HEK293T (cell line): ENCODE measurements at regions not wholly inside any gene's neighbourhood (a gene's known extent, or its start where the extent isn't known, plus 50 kb on each side); places are given as distances from the start of the nearest gene placed in this dataset.

Experiments used
- BHLHE40 ChIP-seq: fragments of 450-650 bp; IDR thresholded peaks from 2 replicates; pipeline ENCODE4 v1.6.1; 2016; ENCODE audit warnings: mild to moderate bottlenecking, moderate library complexity, borderline replicate concordance
- CTBP1 ChIP-seq: fragments of 450-650 bp; IDR thresholded peaks from 2 replicates; pipeline ENCODE4 v1.6.1; 2016; ENCODE audit warnings: borderline replicate concordance
- ELF4 ChIP-seq: fragments of 450-650 bp; IDR thresholded peaks from 2 replicates; pipeline ENCODE4 v1.6.1; 2017; ENCODE audit warnings: antibody characterized with exemption
- FOXM1 ChIP-seq: fragments of 450-650 bp; IDR thresholded peaks from 2 replicates; pipeline ENCODE4 v1.6.1; 2017; ENCODE audit warnings: mild to moderate bottlenecking, borderline replicate concordance
- LEF1 ChIP-seq: fragments of 450-650 bp; IDR thresholded peaks from 2 replicates; pipeline ENCODE4 v1.6.1; 2017; ENCODE audit warnings: mild to moderate bottlenecking, borderline replicate concordance
- SP1 ChIP-seq: fragments of 450-650 bp; IDR thresholded peaks from 2 replicates; pipeline ENCODE4 v1.6.1; 2017
- SUZ12 ChIP-seq: fragments of 450-650 bp; IDR thresholded peaks from 2 replicates; pipeline ENCODE4 v1.6.1; 2016; ENCODE audit warnings: mild to moderate bottlenecking
- TARDBP ChIP-seq: fragments of 450-650 bp; IDR thresholded peaks from 2 replicates; pipeline ENCODE4 v1.6.1; 2016
- ZNF384 ChIP-seq: fragments of 450-650 bp; IDR thresholded peaks from 2 replicates; pipeline ENCODE4 v1.6.1; 2016

GRCh38 chr3:74691946-74692345, 77.5 kb upstream of the CNTN3 start:
- no peak for TF ChIP-seq CTBP1
- TF ChIP-seq ZNF384, result no peak
- no peak for TF ChIP-seq SUZ12
- TF ChIP-seq SP1, result no peak
- TF ChIP-seq FOXM1, result no peak
- no peak for TF ChIP-seq LEF1
- no peak for TF ChIP-seq BHLHE40
- no peak for TF ChIP-seq TARDBP
- TF ChIP-seq ELF4, result no peak
